ENCODE measurements at regions not wholly inside any gene's neighbourhood (a gene's known extent, or its start where the extent isn't known, plus 50 kb on each side); places are given as distances from the start of the nearest gene placed in this dataset.

DNA sequence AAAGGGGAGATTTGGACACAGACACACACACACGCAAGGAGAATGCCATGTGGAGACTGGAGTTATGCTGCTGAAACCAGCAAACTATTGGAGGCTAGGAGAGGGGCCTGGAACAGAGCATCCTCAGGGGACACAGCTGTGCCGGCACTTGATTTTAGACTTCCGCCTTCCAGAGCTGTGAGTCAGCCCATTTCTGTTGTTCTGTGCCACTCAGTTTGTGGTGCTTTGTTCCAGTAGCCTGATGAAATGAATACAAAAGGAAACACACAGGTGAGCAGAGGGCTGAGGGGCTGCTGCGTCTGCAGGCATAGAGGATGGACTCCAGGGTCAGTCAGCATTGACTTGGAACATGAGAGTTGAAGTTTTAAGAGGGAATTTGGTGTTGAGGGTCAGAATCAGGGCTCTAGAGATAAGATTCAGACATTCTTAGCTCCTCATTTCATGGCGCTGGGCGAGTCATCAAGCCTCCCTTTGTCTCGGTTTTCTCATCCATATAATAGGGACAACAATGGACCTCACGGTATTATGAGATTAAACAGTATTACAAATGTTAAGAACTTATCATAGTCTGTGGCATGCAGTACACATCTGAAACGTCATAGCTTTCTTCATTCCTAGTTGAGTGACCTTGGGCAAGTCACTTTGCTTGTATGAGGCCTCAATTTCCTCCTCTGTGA is 191.0 kb downstream of the MIAT start:
- TF ChIP-seq, protein P1, sequence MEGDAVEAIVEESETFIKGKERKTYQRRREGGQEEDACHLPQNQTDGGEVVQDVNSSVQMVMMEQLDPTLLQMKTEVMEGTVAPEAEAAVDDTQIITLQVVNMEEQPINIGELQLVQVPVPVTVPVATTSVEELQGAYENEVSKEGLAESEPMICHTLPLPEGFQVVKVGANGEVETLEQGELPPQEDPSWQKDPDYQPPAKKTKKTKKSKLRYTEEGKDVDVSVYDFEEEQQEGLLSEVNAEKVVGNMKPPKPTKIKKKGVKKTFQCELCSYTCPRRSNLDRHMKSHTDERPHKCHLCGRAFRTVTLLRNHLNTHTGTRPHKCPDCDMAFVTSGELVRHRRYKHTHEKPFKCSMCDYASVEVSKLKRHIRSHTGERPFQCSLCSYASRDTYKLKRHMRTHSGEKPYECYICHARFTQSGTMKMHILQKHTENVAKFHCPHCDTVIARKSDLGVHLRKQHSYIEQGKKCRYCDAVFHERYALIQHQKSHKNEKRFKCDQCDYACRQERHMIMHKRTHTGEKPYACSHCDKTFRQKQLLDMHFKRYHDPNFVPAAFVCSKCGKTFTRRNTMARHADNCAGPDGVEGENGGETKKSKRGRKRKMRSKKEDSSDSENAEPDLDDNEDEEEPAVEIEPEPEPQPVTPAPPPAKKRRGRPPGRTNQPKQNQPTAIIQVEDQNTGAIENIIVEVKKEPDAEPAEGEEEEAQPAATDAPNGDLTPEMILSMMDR (IDR thresholded peaks at IDR 0.05; ENCODE audit: insufficient read depth, low read length, poor library complexity, severe bottlenecking), result no peak
- no peak overlapping the region for H3K4me3 ChIP-seq (ENCODE audit: low read depth, low read length)
- no peaks in the 10 kb centered on the region for H3K36me3 ChIP-seq (ENCODE audit: control insufficient read depth, insufficient read depth, low read length)
- H3K27me3 ChIP-seq (ENCODE audit: control insufficient read depth, insufficient read depth, low read length), result no peaks in the 10 kb centered on the region
- DNase-seq (ENCODE audit: low read depth), result peak; percentile 25

DNA sequence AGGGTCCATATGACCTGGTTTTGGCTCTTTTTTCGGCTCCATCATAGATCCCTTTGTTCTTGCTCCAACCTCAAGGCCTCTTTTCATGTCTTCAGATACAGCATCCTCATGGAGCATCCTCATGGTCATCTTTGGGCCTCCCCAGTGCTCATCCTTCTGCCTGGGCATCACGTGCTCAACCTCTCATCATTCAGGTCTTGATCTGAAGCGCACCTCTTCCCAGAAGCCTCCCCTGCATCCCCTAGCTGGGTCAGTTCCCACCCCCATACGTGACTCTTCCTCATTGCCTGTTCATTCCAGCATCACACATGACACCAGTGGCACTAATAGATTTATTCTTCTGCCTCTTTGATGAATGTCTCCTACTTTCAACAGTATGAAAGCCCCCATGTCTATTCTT is 192.2 kb downstream of the MIAT start:
- DNase-seq (ENCODE audit: low read depth), result no peak
- TF ChIP-seq, protein P1 (IDR thresholded peaks at IDR 0.05; ENCODE audit: insufficient read depth, low read length, poor library complexity, severe bottlenecking), result no peak
- no peaks in the 10 kb centered on the region for H3K27me3 ChIP-seq (ENCODE audit: control insufficient read depth, insufficient read depth, low read length)

DNA sequence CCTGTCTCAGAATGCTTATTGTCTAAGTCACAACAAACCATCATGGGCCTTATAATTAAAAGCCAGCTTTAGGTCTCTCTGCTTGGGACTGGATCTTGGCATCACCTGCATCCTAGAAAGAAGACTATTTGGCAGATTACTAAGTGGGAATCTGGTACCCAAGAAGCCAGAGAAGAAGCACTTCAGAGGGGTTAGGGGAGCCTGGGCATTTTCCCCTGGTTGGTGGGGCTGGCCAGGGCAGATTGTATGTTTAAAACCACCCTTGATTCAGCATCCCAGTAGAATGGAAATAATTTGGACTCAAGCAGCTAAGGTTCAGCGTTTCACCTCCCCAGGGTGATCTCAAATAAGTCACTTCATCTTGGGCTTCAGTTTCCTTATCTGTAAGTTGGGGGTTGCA is 193.7 kb downstream of the MIAT start:
- TF ChIP-seq, protein P1 (IDR thresholded peaks at IDR 0.05; ENCODE audit: insufficient read depth, low read length, poor library complexity, severe bottlenecking), result no peak
- DNase-seq (ENCODE audit: low read depth), result no peak
- H3K4me3 ChIP-seq (ENCODE audit: low read depth, low read length), result no peak overlapping the region
- H3K36me3 ChIP-seq (ENCODE audit: control insufficient read depth, insufficient read depth, low read length), result no peaks in the 10 kb centered on the region
- no peaks in the 10 kb centered on the region for H3K27me3 ChIP-seq (ENCODE audit: control insufficient read depth, insufficient read depth, low read length)

More for the DNA sequence above, 192.2 kb downstream of the MIAT start:
- H3K36me3 ChIP-seq (ENCODE audit: control insufficient read depth, insufficient read depth, low read length), result no peaks in the 10 kb centered on the region
- H3K4me3 ChIP-seq (ENCODE audit: low read depth, low read length), result no peak overlapping the region

DNA sequence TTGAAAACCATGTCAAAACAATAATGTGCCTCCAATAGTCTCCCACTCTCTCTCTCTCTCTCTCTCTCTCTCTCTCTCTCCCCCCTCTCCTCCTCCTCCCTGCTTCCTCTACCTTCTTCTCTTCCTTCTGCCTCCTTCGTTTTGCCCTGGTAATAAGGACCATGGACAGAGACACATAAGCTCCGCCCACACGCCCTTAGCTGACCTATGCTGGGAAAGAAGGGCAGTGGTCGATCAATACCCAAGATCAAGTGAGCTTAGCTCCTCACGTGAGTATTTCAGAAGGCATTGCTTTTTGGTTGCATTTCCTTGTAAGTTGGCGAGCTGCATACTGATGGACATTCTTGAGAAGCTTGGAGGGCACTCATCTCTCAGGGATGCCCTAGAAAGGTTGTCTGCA is 194.8 kb downstream of the MIAT start:
- H3K36me3 ChIP-seq (ENCODE audit: control insufficient read depth, insufficient read depth, low read length), result no peaks in the 10 kb centered on the region
- DNase-seq (ENCODE audit: low read depth), result no peak
- no peak overlapping the region for H3K4me3 ChIP-seq (ENCODE audit: low read depth, low read length)
- no peaks in the 10 kb centered on the region for H3K27me3 ChIP-seq (ENCODE audit: control insufficient read depth, insufficient read depth, low read length)
- TF ChIP-seq, protein P1 (IDR thresholded peaks at IDR 0.05; ENCODE audit: insufficient read depth, low read length, poor library complexity, severe bottlenecking), result no peak

DNA sequence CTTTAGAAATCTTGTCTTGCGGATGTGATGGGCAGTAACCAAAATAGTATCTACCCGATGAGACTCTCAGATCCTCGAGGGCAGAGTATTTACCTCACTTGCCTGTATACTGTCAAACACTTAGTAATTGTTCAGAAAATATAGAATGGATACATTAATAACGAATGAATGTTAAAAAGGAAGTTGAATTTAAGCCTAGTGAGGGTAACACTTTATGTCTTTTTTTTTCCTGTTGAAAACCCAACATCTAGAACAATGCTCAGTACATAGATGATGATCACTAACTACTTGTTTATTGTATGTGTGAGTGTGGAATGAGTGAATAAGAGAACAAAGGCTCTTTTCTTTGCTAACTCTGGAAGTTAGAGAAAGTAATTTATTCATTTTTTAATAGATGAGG is 195.7 kb downstream of the MIAT start:
- DNase-seq (ENCODE audit: low read depth), result no peak
- no peak overlapping the region for H3K4me3 ChIP-seq (ENCODE audit: low read depth, low read length)
- TF ChIP-seq, protein P1 (IDR thresholded peaks at IDR 0.05; ENCODE audit: insufficient read depth, low read length, poor library complexity, severe bottlenecking), result no peak
- H3K27me3 ChIP-seq (ENCODE audit: control insufficient read depth, insufficient read depth, low read length), result no peaks in the 10 kb centered on the region
- no peaks in the 10 kb centered on the region for H3K36me3 ChIP-seq (ENCODE audit: control insufficient read depth, insufficient read depth, low read length)

DNA sequence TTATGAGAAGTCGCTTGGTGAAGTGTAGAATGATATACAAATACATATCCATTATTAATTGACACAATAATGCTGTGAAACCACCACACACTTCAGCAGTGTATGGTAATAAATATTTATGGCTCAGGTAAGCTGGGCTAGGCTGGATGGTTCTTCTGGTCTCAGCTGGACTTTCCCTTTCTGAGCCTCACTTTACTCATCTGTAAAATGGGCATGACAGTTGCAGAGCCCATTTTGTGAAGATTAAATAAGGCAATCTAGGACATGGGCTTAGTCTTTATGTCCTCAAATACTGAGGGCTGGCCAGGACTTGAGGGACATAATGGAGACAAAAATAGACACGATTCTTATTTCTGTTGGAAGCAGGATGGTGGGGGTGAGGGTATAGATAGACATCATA is 196.1 kb downstream of the MIAT start:
- TF ChIP-seq, protein P1 (IDR thresholded peaks at IDR 0.05; ENCODE audit: insufficient read depth, low read length, poor library complexity, severe bottlenecking), result no peak

More for the DNA sequence above, 196.1 kb downstream of the MIAT start:
- no peaks in the 10 kb centered on the region for H3K27me3 ChIP-seq (ENCODE audit: control insufficient read depth, insufficient read depth, low read length)
- no peaks in the 10 kb centered on the region for H3K36me3 ChIP-seq (ENCODE audit: control insufficient read depth, insufficient read depth, low read length)
- no peak overlapping the region for H3K4me3 ChIP-seq (ENCODE audit: low read depth, low read length)
- no peak for DNase-seq (ENCODE audit: low read depth)

All from kidney epithelial cell (primary cell).